NCI-H446 (cell line): ENCODE measurements at regions not wholly inside any gene's neighbourhood (a gene's known extent, or its start where the extent isn't known, plus 50 kb on each side); places are given as distances from the start of the nearest gene placed in this dataset.
"Not testable (repeated sequence)": the region's sequence is repeated elsewhere in the genome, so short reads cannot be mapped to it uniquely, and the experiment has no call there.

ENCODE experiments used
- DNase-seq, 2 experiments: peaks; one replicate each; lab custom pipeline; 2025; lab: John Stamatoyannopoulos, UW

DNA sequence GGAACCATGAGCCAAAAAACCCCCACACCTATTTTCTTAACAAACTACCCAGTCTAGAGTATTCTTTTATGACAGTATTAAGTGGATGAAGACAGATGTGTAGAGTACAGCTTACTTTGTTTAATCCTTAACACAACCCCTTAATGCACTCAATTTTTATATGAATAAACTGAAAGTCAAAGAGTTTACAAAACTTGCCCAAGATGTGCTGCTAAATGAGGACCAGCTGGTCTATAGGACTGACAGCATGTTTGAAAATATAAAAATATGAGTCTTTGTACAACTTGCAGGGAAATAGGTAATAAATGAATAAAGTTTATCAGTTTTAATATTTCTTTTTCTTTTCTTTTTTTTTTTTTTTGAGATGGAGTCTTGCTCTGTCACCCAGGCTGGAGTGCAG lies 102.3 kb downstream of the ZFY start:
- DNase-seq: no peak

DNA sequence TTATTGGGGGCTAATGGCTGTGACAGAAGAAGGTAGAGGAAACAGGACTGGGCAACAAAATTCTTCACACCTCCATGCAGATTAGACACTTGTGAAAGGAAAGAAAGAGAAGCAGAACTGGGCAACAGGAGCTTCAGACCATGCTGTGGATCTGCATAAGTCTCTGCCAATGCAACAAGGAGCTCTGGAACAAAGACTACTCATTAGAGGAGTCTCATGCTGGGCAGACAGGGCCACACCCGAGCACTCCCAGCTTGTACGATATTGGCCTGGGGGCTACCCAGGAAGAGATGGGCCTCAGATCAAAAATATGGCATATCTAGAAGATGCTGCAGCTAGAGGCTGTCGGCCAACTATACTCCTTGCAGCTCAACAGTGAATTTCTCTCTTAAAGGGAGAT lies 105.2 kb downstream of the ZFY start:
- no peak for DNase-seq

DNA sequence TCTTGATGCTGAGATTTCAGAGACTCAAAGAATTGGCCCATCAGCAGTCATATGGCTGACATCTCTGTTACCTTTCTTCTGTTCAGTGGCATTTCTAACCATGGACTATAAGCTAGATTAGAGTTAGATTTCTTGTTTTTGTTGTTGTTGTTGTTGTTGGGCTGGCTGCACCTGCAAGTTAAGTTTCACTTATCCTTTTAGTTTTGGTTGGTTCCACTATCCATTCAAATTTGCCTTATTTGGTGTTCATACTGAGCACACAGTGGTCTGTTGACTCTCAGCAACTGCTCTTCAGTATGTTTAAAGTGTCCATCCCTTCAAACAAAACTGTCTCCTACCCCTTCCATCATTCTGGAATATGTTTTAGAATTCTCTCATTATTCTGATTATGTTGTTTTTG lies 106.8 kb downstream of the ZFY start:
- DNase-seq: no peak

DNA sequence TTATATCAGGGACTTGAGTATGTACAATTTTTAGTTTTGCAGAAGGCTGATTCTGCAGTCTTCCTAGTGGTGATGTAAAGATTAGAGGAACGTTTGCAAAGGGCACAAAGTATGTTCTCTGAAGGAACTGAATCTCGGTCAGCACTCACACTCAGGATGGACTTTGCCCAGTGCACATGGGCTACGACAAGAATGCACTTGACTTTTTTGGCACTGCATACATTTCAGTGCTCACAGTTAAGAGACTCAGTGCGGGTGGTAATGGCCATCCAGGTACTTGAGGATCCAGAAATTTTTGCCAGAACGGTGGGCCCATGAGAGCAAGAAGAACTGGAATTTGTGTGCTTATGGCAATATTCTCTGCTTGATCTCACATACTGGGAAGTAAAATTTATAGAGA lies 107.7 kb downstream of the ZFY start:
- no peak for DNase-seq

DNA sequence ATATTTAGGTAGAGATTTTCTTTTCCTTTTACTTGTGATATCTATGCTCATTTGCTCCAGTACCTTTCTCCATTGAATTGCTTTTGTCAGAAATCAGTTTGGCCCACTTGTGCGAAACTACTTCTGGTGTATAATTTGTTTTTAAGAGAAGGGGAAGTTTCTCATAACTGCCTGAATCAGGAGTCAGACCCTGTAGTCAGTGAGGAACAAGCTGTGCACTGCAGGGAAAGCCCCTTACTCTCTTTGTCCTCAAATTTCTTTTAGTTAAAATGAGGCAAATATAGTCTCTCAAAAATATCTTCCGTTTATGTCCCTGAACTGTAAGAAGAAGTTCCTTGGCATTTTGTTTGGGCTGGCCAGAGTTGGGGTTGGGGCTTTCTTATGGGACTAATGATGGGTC lies 109.9 kb downstream of the ZFY start:
- no peak for DNase-seq

DNA sequence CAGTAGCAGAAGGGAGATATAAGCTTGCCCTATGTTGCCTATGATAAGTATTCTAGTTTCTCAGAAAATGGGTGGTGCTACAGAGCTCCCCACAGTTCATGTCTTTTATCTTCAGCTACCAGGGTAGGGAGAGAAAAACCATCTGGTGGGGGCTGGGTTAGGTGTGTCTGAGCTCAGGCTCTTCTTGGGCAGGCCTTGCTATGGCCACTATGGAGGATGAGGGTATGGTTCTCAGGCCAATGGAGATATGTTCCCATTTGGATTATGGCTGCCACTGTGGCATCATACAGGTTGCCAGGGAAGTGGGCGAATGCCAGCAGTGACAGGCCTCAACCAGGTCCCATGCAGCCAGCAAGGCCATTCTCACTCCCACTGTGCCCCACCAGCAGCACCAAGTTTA lies 120.3 kb downstream of the ZFY start:
- DNase-seq: not testable (repeated sequence)

DNA sequence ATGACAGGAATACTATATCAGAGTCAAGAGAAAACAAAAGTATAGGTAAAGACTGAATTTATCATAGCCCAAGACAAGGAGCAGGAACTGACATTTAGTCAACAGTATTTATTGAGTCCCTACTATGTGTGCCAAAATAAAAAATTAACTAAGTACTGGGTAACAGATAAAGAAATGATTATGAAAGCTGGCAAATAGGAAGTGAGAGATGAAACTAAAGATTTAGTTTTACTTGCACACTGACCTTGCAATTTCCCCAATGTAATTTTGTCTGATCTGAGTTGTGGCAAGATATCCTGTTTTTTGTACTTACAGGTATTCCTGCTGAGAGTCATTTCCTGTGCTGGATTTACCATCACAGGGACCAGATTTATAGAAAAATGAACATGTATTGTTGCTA lies 123.2 kb downstream of the ZFY start:
- not testable (repeated sequence) for DNase-seq

DNA sequence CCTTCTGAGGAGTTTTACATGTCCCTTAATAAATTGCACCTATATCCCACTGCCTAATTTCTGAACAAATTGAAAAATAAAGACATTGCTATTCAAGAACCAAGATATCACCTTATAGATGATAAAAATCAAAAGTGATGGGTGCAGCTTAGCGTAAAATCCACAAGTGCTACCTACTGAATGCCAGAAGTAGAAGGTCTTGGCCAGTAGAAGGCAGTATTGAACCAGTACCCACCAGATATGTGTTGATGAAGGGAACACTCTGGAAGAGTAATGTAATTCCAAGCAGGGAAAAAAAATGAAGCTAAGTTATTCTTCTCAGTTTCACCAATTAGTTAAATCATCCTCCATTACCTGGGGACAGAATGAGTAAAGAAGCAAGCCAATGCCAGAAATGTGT lies 125.5 kb downstream of the ZFY start:
- not testable (repeated sequence) for DNase-seq

DNA sequence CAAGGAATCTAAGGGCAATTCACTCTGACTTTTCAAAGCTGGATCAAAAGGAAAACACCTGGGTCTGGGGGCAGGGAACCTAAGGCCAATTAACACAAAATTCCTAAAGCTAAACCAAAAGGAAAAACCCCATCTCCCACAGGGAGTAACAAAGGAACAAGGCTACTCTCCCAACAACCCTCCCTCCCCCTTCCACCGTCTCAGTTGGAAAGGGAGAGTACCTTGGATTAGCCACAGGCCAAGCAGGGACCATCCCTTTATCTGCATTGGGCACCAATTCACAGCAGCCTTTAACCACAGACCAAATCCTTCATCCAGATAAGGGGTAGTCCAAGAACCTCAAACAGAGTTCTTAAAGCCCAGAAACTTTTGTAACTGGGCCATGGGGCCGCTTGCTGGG lies 153.0 kb downstream of the ZFY start:
- DNase-seq: not testable (repeated sequence)

DNA sequence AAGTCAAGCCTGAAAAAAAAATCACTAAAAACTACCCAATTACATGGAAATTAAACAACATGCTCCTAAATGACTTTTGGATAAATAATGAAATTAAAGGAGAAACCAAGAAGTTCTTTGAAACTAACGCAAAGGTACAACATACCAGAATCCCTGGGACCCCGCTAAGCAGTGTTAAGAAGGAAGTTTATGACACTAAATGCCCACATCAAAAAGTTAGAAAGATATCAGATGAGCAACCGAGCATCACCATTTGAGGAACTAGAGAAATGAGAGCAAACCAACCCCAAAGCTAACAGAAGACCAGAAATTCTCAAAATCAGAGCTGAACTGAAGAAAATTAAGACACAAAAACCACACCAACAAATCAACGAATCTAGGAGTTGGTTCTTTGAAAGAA lies 173.5 kb downstream of the ZFY start:
- DNase-seq: not testable (repeated sequence)

DNA sequence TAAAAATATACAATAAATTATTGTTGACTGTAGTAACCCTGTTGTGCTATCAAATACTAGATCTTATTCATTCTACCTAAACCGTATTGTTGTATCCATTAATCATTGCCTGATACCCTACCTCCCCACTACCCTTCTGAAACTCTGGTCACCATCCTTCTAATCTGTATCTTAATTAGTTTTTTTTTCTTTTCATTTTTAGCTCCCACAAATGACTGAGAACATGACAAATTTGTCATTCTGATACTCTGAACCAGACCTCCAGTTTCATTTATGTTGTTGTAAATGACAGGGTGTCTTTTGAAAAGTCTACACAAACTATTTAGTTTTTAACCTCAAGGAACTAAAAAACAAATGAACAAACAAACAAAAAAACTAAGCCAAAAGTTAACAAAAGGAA lies 185.1 kb downstream of the ZFY start:
- not testable (repeated sequence) for DNase-seq

DNA sequence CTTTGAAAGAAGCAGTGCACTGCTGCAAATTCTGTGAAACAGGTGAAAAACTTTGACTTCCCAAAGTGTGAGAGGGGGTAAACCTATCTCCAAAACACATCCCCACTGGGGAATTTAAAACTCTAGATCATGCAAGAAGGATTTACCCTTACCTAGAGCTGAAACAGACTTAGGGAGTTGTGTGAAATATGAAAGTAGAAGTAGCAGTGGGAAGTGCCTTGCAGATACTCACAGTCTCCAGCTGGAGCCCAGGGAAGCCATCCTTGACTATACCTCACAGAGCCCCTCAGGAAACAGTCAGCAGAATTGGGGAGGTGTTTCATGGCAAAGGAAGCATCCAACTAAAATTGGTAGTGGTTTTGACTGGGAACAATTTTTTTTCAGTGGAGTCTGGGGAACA lies 185.5 kb downstream of the ZFY start:
- not testable (repeated sequence) for DNase-seq

DNA sequence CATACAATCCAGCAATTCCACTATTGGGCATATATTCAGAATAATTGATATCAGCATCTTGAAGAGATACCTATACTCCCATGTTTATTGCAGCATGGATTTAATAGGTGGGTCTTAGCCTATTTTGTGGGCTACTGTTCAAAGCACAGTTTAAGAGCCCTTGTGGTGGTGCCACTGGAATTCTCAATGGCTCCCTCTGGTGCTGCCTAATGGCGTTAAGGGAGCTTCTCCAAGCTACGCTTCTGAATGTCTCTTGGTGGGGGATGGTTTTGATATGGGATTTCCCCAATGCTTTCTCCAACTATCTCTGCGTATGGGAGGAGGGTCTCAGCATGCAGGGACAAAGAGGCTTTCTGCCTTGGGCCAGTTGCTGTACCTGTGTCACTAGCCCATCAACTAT lies 188.3 kb downstream of the ZFY start:
- DNase-seq: not testable (repeated sequence)

DNA sequence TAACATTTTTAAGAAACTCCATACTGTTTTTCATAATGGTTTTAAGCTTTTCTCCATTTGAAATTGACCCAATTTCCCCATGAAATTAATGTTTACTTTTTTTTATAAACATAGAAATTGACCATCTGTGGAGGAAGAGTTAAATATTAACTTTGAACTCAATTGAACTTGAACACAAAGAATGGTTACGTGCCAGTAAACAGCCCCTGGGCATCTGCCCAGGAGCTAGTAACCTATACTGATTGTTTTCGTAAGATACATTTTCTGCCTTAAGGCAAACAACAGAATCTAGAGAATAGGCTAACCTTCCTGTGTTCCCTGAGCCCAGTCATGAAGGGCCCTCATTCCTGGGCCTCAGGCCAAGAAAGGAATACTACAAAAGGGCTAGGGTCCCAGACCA lies 235.9 kb downstream of the ZFY start:
- DNase-seq: not testable (repeated sequence)

DNA sequence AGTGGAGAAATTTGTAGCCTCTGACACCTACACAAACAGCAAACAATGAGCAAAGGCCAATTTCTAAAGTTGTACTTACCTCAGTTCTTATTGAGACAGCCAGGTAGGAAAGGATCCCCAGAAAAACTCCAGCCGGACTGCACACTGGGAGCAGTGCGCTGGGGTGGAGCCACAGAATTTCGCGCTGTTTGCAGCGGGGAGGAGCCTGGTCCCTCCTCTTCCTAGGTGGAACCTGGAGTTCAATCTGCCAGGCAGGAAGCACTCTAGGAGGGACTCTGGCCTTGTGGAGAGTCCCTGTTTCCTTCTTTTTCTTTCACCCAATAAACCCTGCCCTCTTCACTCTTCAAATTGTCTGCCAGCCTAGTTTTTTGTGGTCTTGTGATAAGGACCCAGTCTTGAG lies 259.9 kb downstream of the ZFY start:
- DNase-seq: not testable (repeated sequence)

DNA sequence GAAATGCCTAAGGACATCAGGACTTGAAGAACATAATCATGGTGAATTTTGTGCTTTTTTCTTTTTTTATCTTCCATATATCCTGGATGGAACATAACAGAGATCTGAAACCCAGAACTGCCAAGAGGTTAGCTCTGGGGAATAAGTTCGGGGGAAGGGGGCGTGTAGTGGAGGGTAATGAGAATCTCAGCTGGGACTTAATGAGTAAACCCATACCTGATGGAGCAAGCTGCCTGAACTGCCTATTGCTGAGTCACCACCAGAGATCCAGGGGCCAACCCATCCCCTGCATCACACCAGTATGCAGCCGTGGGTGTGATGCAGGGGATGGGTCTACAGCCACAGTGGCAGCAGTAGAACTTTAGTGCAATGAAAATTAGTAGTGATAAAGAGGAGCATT lies 267.1 kb downstream of the ZFY start:
- not testable (repeated sequence) for DNase-seq

DNA sequence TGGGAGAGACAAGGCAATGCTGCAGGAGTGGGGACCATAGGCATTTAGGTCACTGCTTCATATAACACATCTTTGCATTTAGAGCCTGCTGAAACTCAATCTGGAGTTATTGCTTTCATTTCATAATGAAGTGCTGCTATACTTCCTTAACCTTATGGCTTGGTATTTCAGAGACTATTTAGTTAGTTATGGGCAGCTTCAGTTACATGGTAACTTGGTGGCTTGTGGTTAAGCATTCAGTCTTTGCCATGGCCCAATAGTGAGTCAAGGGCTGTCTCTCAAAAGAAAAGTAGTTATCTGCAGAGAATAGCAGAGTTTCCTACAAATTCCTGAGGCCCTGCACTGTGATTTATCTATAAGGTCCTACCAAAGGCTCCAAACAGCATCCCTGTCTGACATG lies 271.6 kb downstream of the ZFY start:
- DNase-seq: not testable (repeated sequence)

DNA sequence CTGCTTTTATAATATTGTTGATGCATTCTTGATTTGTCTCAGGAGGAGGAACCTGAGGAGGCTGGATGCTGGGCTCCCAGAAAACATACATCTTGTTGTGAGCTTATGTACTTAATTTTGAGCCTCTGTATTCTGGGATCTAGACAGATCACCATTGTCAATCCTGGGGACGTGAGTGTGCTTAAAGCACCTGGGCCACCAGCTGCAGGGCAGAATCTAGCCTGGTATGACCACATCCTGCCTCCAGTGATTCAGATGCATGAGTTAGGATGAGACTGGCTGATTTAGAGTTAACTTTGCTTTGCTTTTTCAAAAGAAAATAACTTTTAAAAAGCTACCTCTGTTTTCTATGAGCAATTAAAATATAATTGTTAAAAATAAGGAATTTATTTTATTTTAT lies 278.0 kb downstream of the ZFY start:
- DNase-seq: not testable (repeated sequence)

DNA sequence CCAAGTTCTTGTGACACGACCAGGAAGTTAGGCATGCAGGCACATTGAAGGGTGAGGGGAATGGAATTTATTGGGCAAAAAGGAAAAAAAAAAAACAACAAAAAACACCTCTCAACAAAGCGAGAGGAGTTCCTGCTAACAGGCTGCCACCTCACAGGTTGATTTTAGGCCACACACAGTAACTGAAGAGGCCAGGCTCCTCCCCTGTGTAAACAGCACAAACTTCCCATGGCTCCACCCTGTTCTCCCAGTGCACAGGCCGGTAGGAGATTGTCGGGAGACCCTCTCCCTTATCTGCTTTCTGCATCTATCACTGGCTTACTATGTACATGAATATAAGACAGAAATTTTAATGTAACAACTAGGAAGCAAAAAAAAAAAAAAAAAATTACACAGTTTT lies 283.0 kb downstream of the ZFY start:
- DNase-seq: not testable (repeated sequence)

DNA sequence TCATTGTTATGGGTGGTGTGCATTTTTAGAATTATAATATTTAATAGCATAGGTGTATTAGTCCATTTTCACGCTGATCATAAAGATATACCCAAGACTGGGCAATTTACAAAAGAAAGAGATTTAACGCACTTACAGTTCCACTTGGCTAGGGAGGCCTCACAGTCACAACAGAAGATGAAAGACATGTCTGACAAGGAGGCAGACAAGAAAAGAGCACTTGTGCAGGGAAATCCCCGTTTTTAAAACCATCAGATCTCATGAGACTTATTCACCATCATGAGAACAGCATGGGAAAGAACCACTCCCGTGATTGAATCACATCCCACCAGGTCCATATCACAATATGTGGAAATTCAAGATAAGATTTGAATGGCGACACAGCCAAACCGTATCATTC lies 283.4 kb downstream of the ZFY start:
- not testable (repeated sequence) for DNase-seq

DNA sequence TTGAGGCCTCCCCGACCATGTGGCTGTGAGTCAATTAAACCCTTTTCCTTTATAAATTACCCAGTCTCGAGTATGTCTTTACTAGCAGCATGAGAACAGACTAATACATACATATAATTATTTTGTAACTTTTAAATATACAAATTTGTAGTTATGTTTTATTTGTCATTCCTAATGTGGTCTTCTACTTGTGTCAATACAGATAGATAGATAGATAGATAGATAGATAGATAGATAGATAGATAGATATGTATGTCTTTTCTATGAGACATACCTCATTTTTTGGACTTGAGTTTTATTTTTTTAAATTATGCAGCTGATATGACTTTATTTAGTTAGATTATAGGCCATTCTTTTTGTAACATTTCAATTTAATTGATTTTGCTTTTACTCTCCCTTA lies 316.0 kb upstream of the TGIF2LY start:
- not testable (repeated sequence) for DNase-seq

DNA sequence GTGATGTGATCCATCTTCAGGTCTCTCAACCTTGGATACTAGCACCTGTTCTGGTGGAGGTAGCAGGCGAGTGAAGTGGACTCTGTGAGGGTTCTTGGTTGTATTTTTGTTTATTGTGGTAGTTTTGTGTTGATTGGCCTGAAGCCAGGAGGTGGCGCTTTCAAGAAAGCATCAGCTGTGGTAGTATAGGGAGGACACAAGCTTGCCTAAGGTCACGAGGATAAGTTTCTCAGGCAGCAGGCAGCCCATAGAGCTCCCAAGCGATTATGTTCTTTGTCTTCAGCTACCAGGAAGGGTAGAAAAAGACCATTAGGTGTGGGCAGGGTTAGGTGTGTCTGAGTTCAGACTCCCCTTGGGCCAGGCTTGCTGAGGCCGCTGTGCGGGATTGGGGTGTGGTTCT lies 290.8 kb upstream of the TGIF2LY start:
- not testable (repeated sequence) for DNase-seq

DNA sequence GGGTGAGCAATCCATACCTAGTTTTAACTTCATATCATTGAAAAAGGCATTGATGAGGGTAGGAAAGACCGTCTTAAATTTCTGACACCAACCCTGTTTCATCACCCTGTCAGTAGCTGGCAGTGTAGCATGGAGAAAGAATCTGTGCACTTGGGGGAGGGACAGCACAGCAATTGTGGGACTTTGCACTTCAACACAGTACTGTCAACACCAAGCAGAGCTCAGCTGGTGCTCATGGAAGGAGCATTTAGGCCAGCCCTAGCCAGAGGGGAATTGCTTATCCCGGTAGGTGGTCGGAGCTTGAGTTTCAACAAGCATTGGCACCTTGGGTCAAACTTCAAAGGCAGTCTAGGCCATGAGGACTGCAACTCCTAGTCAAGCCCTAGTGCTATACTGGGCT lies 281.6 kb upstream of the TGIF2LY start:
- not testable (repeated sequence) for DNase-seq

DNA sequence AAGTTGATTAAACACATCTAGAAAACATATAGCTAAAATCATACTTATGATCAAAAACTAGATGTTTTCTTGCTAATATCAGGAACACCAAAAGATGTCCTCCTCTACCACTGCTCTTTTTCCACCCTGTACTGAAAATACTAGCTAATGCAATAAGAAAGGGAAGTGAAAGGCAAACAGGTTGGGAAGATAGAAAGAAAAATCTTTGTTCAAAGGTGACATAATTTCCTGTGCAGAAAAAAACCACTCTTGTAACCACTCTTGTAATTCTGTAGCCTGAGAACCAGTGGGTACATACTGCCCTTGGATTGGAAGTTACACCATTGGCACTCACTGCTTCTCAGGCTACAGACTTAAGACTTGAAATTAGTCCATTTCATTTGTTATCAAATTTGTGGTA lies 258.9 kb upstream of the TGIF2LY start:
- not testable (repeated sequence) for DNase-seq

DNA sequence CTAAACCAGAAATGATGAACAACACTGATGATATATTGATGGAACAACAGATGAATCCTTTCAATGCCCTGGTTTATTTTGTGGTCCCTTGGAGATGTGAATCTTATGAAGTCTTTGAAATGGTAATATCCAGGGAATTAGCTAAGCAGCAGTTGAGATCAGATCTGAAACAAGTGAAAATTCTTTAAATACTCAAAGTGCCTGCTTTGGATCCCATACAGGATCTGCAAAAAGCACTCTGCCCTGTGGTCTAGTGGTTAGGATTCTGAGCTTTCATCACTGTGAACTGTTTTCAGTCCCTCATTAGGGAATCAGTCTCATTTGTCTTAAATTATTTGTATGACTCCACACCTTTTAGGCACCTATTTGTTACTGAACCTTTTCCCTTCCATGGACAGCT lies 211.3 kb upstream of the TGIF2LY start:
- not testable (repeated sequence) for DNase-seq
